ENCODE measurements at regions not wholly inside any gene's neighbourhood (a gene's known extent, or its start where the extent isn't known, plus 50 kb on each side); places are given as distances from the start of the nearest gene placed in this dataset.

GRCh38 chr5:74255692-74256392 lies 384.7 kb downstream of the ENC1 start:
- H2AK5ac ChIP-seq (ENCODE audit: low read depth, low read length), result no peak overlapping the region
- no peak overlapping the region for H2BK5ac ChIP-seq (ENCODE audit: low read depth, low read length)
- TF ChIP-seq TAF1 (IDR thresholded peaks at IDR 0.05; ENCODE audit: low read depth, low read length) (no peak), SP4 (IDR thresholded peaks at IDR 0.05; ENCODE audit: low read length) (no peak)
- no peak overlapping the region for H4K5ac ChIP-seq (ENCODE audit: insufficient read length, low read depth, low read length)
- FAIRE-seq, result no peak
- no peak overlapping the region for H3K23ac ChIP-seq (ENCODE audit: insufficient read length)
- no peak overlapping the region for H2BK15ac ChIP-seq (ENCODE audit: low read length)
- H3K9ac ChIP-seq (replicated peaks in 1 of 4; ENCODE audit: extremely low read depth in 1 of 4, low read depth in 3 of 4, low read length in 3 of 4), result no peak overlapping the region
- no peak overlapping the region for H3K4ac ChIP-seq (replicated peaks; ENCODE audit: insufficient read length, low read depth, low read length)
- 91% methylated on average over 6 of the region's 6 CpGs; no CpG with 5 or more reads in 1 of the 2 experiments for WGBS, 2 experiments (ENCODE audit: extremely low coverage in 1 of 2, insufficient coverage in 1 of 2, insufficient read length in 1 of 2, insufficient replicate concordance in 2 of 2, low coverage in 1 of 2, low lambda C conversion rate in 2 of 2, missing lambda C conversion rate in 1 of 2)
- no peak overlapping the region for H3K4me3 ChIP-seq (ENCODE audit: extremely low read depth in 1 of 4, insufficient read depth in 2 of 4, low read depth in 3 of 4, low read length in 4 of 4)
- H2BK20ac ChIP-seq (ENCODE audit: low read length), result no peak overlapping the region
- H4K20me1 ChIP-seq (replicated peaks in 1 of 2; ENCODE audit: control insufficient read depth in 1 of 2, insufficient read depth in 2 of 2, low read length in 2 of 2), result no peaks in the 10 kb centered on the region
- H2BK12ac ChIP-seq (ENCODE audit: low read depth, low read length), result no peak overlapping the region
- no peak for DNase-seq (ENCODE audit: low read depth in 1 of 2, low spot score in 2 of 2)
- no peak overlapping the region for H3K27ac ChIP-seq (ENCODE audit: low read depth, low read length)
- ChIA-PET POLR2A (ENCODE audit: partially characterized antibody) (no interaction called here), CTCF (ENCODE audit: partially characterized antibody) (no interaction called here)
- H3K9me3 ChIP-seq (ENCODE audit: insufficient read depth in 2 of 2, low read depth in 1 of 2, low read length in 1 of 2), result no peaks in the 10 kb centered on the region
- no peak overlapping the region for H2AFZ ChIP-seq (ENCODE audit: low read length)
- H3K4me2 ChIP-seq (ENCODE audit: insufficient read depth in 1 of 2, low read depth in 2 of 2, low read length in 2 of 2), result no peak overlapping the region
- no peaks in the 10 kb centered on the region for H3K23me2 ChIP-seq (ENCODE audit: low read depth, low read length)
- no peak overlapping the region for H4K91ac ChIP-seq (replicated peaks; ENCODE audit: insufficient read length, low read length)
- no peaks in the 10 kb centered on the region for H3K36me3 ChIP-seq (ENCODE audit: control insufficient read depth in 2 of 4, insufficient read depth in 4 of 4, low read length in 3 of 4)
- H3K79me2 ChIP-seq (ENCODE audit: control insufficient read depth in 1 of 2, insufficient read depth in 2 of 2, low read length in 2 of 2), result no peaks in the 10 kb centered on the region
- H2BK120ac ChIP-seq (replicated peaks; ENCODE audit: low read depth, low read length), result no peak overlapping the region
- H3K18ac ChIP-seq (ENCODE audit: extremely low read depth, low read length), result no peak overlapping the region
- H3K56ac ChIP-seq (replicated peaks; ENCODE audit: insufficient read length, low read depth, low read length), result no peak overlapping the region
- H3K4me1 ChIP-seq (replicated peaks in 1 of 4; ENCODE audit: control insufficient read depth in 3 of 4, insufficient read depth in 4 of 4, low read length in 3 of 4), result peaks cover 3 to 12% (median 9%) of the 10 kb centered on the region in 4 experiments
- no peak overlapping the region for H4K8ac ChIP-seq (ENCODE audit: extremely low read depth, insufficient read depth, low read length)
- no peak overlapping the region for H3K14ac ChIP-seq (ENCODE audit: insufficient read length)
- H3K27me3 ChIP-seq (replicated peaks in 1 of 4; ENCODE audit: control insufficient read depth in 3 of 4, extremely low read depth in 1 of 4, insufficient read depth in 3 of 4, low read length in 3 of 4), result no peaks in the 10 kb centered on the region
- no peaks in the 10 kb centered on the region for H3K79me1 ChIP-seq (ENCODE audit: low read depth, low read length)
